Transverse colon (tissue), 3 donors: ENCODE measurements at regions not wholly inside any gene's neighbourhood (a gene's known extent, or its start where the extent isn't known, plus 50 kb on each side); places are given as distances from the start of the nearest gene placed in this dataset.

Experiments used
- EP300 ChIP-seq: sonication (generic); formaldehyde crosslinking; IDR thresholded peaks from one replicate; pipeline ENCODE4 v1.6.1; 2017; ENCODE audit warnings: antibody characterized with exemption, low read depth
- POLR2A ChIP-seq: fragments of 450-650 bp; IDR thresholded peaks from one replicate; pipeline ENCODE4 v1.6.1; 2016; ENCODE audit warnings: antibody characterized with exemption, mild to moderate bottlenecking, moderate library complexity
- TF ChIP-seq, protein P1 (sequence below), 5 experiments: fragments of 200-600 bp in 3 of 5; fragments of 450-650 bp in 2 of 5; sonication (generic) in 3 of 5; IDR thresholded peaks; 1 replicate in 2 of 5; 2 replicates in 3 of 5; pipeline ENCODE4 v1.5.1; 2016 to 2017; ENCODE audit warnings: antibody characterized with exemption in 5 of 5, inconsistent platforms in 3 of 5, mild to moderate bottlenecking in 2 of 5, moderate library complexity in 1 of 5

DNA sequence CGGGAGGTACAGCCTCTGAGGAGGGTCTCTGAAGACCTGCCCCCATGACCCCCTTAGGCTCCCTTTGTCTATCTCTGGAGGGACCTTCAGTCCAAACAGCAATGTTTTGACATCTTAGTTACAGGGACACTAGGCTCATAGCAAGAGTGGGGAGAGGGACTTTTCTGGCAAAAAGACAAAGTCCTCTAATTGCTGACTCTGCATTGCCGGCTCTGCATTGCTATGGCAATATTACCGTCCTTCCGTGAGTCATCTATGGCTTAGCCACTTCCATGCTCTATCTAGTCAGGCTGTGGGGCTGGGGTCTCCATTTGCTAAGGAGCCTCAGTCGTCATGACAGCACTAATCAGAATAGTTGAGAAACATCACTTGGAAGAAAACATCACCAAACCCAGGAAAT is 952.6 kb downstream of the KCNMA1 start:
- TF ChIP-seq, protein P1, sequence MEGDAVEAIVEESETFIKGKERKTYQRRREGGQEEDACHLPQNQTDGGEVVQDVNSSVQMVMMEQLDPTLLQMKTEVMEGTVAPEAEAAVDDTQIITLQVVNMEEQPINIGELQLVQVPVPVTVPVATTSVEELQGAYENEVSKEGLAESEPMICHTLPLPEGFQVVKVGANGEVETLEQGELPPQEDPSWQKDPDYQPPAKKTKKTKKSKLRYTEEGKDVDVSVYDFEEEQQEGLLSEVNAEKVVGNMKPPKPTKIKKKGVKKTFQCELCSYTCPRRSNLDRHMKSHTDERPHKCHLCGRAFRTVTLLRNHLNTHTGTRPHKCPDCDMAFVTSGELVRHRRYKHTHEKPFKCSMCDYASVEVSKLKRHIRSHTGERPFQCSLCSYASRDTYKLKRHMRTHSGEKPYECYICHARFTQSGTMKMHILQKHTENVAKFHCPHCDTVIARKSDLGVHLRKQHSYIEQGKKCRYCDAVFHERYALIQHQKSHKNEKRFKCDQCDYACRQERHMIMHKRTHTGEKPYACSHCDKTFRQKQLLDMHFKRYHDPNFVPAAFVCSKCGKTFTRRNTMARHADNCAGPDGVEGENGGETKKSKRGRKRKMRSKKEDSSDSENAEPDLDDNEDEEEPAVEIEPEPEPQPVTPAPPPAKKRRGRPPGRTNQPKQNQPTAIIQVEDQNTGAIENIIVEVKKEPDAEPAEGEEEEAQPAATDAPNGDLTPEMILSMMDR (IDR thresholded peaks at IDR 0.05), result no peak
- TF ChIP-seq EP300 (no peak), POLR2A (no peak)
